GM18517 (cell line): ENCODE measurements at regions not wholly inside any gene's neighbourhood (a gene's known extent, or its start where the extent isn't known, plus 50 kb on each side); places are given as distances from the start of the nearest gene placed in this dataset.

ENCODE experiments used
- ATAC-seq: cut with Tn5 transposase; IDR thresholded peaks from one replicate; pipeline ENCODE4 v1.9.1; 2021; ENCODE audit warnings: mild to moderate bottlenecking, moderate library complexity; ENCODE audit not compliant: unreplicated experiment

GRCh38 chr7:85469446-85470010, 282.7 kb upstream of the SEMA3D start:
- ATAC-seq, result no peak

GRCh38 chr7:85464042-85464651, 277.3 kb upstream of the SEMA3D start:
- no peak for ATAC-seq

- no peak for ATAC-seq
Measured at GRCh38 chr7:85462671-85463070, 275.8 kb upstream of the SEMA3D start.

- ATAC-seq, result no peak
Measured at GRCh38 chr7:85457911-85458310, 271.1 kb upstream of the SEMA3D start.

- ATAC-seq, result no peak
Measured at GRCh38 chr7:85456254-85456653, 269.4 kb upstream of the SEMA3D start.

- no peak for ATAC-seq
Measured at GRCh38 chr7:85454904-85455303, 268.0 kb upstream of the SEMA3D start.

- ATAC-seq, result no peak
Measured at GRCh38 chr7:85452674-85453073, 265.8 kb upstream of the SEMA3D start.

- ATAC-seq, result no peak
Measured at GRCh38 chr7:85449478-85449877, 262.6 kb upstream of the SEMA3D start.

GRCh38 chr7:85447004-85447403, 260.1 kb upstream of the SEMA3D start:
- ATAC-seq, result no peak

- no peak for ATAC-seq
Measured at GRCh38 chr7:85426487-85426960, 239.7 kb upstream of the SEMA3D start.

- ATAC-seq, result no peak
Measured at GRCh38 chr7:85424298-85424697, 237.4 kb upstream of the SEMA3D start.

- no peak for ATAC-seq
Measured at GRCh38 chr7:85423209-85423895, 236.5 kb upstream of the SEMA3D start.

- ATAC-seq, result no peak
Measured at GRCh38 chr7:85415743-85416142, 228.9 kb upstream of the SEMA3D start.

- ATAC-seq, result no peak
Measured at GRCh38 chr7:85413718-85414117, 226.9 kb upstream of the SEMA3D start.

GRCh38 chr7:85412912-85413311, 226.1 kb upstream of the SEMA3D start:
- ATAC-seq, result no peak

GRCh38 chr7:85407391-85407790, 220.5 kb upstream of the SEMA3D start:
- ATAC-seq, result no peak

GRCh38 chr7:85405016-85405902, 218.4 kb upstream of the SEMA3D start:
- no peak for ATAC-seq

GRCh38 chr7:85396676-85397075, 209.8 kb upstream of the SEMA3D start:
- ATAC-seq, result no peak

GRCh38 chr7:85392789-85393188, 205.9 kb upstream of the SEMA3D start:
- ATAC-seq, result no peak

- no peak for ATAC-seq
Measured at GRCh38 chr7:85392326-85392725, 205.5 kb upstream of the SEMA3D start.

GRCh38 chr7:85386460-85386859, 199.6 kb upstream of the SEMA3D start:
- ATAC-seq, result no peak
